K562 (cell line): ENCODE measurements at regions not wholly inside any gene's neighbourhood (a gene's known extent, or its start where the extent isn't known, plus 50 kb on each side); places are given as distances from the start of the nearest gene placed in this dataset.

Experiments
- ATF1 ChIP-seq, 2 experiments: fragments of 450-650 bp in 1 of 2; IDR thresholded peaks; 2 replicates each; pipeline ENCODE4 v1.6.1; 2016; ENCODE audit warnings: missing compliant biosample characterization in 1 of 2, missing genetic modification characterization in 1 of 2
- BRD9 ChIP-seq: fragments of 450-650 bp; IDR thresholded peaks from 2 replicates; pipeline ENCODE4 v1.6.1; 2018; ENCODE audit warnings: low read depth; ENCODE audit not compliant: partially characterized antibody
- CCNT2 ChIP-seq: IDR thresholded peaks from 2 replicates; pipeline ENCODE4 v1.6.1; 2011; ENCODE audit warnings: borderline replicate concordance, low read depth, mild to moderate bottlenecking, moderate library complexity, mixed read lengths, low read length; ENCODE audit not compliant: insufficient read length; ENCODE audit errors: extremely low read depth
- ELF1 ChIP-seq: fragments of 200-800 bp; sonication (Bioruptor generic); IDR thresholded peaks from 2 replicates; pipeline ENCODE4 v1.6.1; 2016; ENCODE audit warnings: missing genetic modification characterization, missing compliant biosample characterization
- GABPA ChIP-seq: fragments of 200-800 bp; sonication (Bioruptor generic); conservative IDR thresholded peaks from 2 replicates; pipeline ENCODE4 v1.6.1; 2016; ENCODE audit warnings: low read depth, missing genetic modification characterization, missing compliant biosample characterization
- HMGN3 ChIP-seq: IDR thresholded peaks from 2 replicates; pipeline ENCODE4 v1.6.1; 2011; ENCODE audit warnings: borderline replicate concordance, low read depth, mild to moderate bottlenecking, mixed read lengths, low read length; ENCODE audit not compliant: insufficient read length; ENCODE audit errors: extremely low read depth
- KAT2B ChIP-seq: IDR thresholded peaks from one replicate; pipeline ENCODE4 v1.6.1; 2012; ENCODE audit warnings: low read depth, mild to moderate bottlenecking, control low read depth, inconsistent platforms, low read length, moderate library complexity
- KDM5B ChIP-seq: fragments of 200-600 bp; sonication (generic); IDR thresholded peaks from 2 replicates; pipeline ENCODE4 v1.6.1; 2012; ENCODE audit warnings: low read depth, mild to moderate bottlenecking, moderate library complexity, low read length, control low read depth, inconsistent platforms; ENCODE audit not compliant: insufficient replicate concordance
- NR2F6 ChIP-seq: fragments of 450-650 bp; formaldehyde crosslinking; IDR thresholded peaks from 2 replicates; pipeline ENCODE4 v1.4.0; 2020; ENCODE audit warnings: mild to moderate bottlenecking
- PTTG1 ChIP-seq: fragments of 450-650 bp; IDR thresholded peaks from 2 replicates; pipeline ENCODE4 v1.6.1; 2016; ENCODE audit warnings: low read depth, mild to moderate bottlenecking, missing genetic modification characterization, missing compliant biosample characterization
- RBM15 ChIP-seq: fragments of 200-400 bp; formaldehyde crosslinking; IDR thresholded peaks from 2 replicates; pipeline ENCODE4 v1.6.1; 2018; ENCODE audit warnings: mild to moderate bottlenecking, low read length, moderate library complexity; ENCODE audit not compliant: insufficient read depth
- RCOR1 ChIP-seq, 2 experiments: IDR thresholded peaks; 2 replicates each; pipeline ENCODE4 v1.6.1; 2012; ENCODE audit warnings: low read depth in 2 of 2, low read length in 2 of 2, borderline replicate concordance in 1 of 2, improper control_type of control experiment in 1 of 2
- SIN3A ChIP-seq, 2 experiments: fragments of 150-350 bp in 1 of 2; IDR thresholded peaks; 2 replicates each; pipeline ENCODE4 v1.6.1; 2011 to 2016; ENCODE audit warnings: borderline replicate concordance in 2 of 2, low read depth in 2 of 2, low read length in 2 of 2, mild to moderate bottlenecking in 2 of 2, moderate library complexity in 2 of 2; ENCODE audit not compliant: control insufficient read depth in 1 of 2
- SNRNP70 ChIP-seq: fragments of 200-400 bp; formaldehyde crosslinking; optimal IDR thresholded peaks from 2 replicates; pipeline ENCODE3; 2017; ENCODE audit warnings: low read depth, low read length
- ZC3H4 ChIP-seq: sonication (generic); formaldehyde crosslinking; IDR thresholded peaks from 2 replicates; pipeline ENCODE4 v1.9.0; 2021; ENCODE audit warnings: missing genetic modification reagents, borderline replicate concordance
- ZNF197 ChIP-seq: fragments of 200-800 bp; sonication (Bioruptor generic); IDR thresholded peaks from 2 replicates; pipeline ENCODE4 v1.6.1; 2016; ENCODE audit warnings: low read depth, missing genetic modification characterization, missing compliant biosample characterization
- TF ChIP-seq, protein P1 (sequence below): fragments of 250-450 bp; sonication (Bioruptor Pico); IDR thresholded peaks from 2 replicates; pipeline ENCODE4 v1.8.0; 2021; ENCODE audit warnings: moderate library complexity, mild to moderate bottlenecking, inconsistent platforms
- TF ChIP-seq, protein P2 (sequence below): sonication (generic); formaldehyde crosslinking; IDR thresholded peaks from 2 replicates; pipeline ENCODE4 v1.8.1; 2022; ENCODE audit warnings: missing genetic modification reagents
- TF ChIP-seq, protein P3 (sequence below), 2 experiments: fragments of 250-450 bp in 1 of 2; fragments of 450-650 bp in 1 of 2; sonication (Bioruptor Pico) in 1 of 2; IDR thresholded peaks; 2 replicates each; pipeline versions ENCODE4 v1.6.1 to v1.8.0; 2016 to 2021; ENCODE audit warnings: mild to moderate bottlenecking in 2 of 2, moderate library complexity in 2 of 2, missing compliant biosample characterization in 1 of 2, missing genetic modification characterization in 1 of 2
- TF ChIP-seq, protein P4 (sequence below): fragments of 450-650 bp; IDR thresholded peaks from 2 replicates; pipeline ENCODE4 v1.6.1; 2017; ENCODE audit warnings: mild to moderate bottlenecking, moderate library complexity

DNA sequence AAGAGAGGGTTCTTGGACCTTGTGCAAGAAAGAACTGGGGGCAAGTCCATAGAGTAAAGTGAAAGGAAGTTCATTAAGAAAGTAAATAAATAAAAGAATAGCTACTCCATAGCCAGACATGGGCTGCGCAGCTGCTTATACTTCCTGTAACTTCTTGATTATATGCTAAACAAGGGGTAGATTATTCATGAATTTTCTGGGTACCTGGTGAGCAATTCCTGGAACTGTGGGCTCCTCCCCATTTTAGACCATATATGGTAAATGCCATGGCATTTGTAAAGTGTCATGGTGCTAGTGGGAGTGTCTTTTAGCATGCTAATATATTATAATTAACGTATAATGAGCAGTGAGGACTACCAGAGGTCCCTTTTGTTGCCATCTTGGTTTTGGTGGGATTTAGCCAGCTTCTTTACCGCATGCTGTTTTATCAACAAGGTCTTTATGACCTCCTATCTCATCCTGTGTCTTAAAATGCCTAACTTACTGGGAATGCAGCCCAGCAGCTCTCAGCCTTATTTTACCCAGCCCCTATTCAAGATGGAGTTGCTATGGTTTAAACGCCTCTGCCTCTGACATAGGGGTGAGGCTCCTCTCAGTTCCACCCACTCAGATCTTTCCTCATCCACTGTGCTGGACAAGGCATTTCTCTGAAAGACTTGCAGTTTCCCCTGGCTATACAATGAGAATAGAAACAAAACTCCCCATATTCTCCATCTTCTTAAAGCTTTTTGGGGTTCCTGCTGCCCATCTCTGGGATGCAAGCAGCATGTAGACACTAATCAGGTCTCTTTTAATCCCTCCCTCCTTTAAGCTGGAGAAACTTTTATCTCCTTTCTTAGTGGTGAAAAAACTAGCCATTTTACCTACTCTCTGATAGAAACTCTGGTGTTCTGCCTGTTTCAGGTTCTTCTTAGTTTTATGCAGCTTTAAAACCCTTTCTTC, 91.2 kb downstream of the ARRDC3 start (continued):
- TF ChIP-seq, protein P1, sequence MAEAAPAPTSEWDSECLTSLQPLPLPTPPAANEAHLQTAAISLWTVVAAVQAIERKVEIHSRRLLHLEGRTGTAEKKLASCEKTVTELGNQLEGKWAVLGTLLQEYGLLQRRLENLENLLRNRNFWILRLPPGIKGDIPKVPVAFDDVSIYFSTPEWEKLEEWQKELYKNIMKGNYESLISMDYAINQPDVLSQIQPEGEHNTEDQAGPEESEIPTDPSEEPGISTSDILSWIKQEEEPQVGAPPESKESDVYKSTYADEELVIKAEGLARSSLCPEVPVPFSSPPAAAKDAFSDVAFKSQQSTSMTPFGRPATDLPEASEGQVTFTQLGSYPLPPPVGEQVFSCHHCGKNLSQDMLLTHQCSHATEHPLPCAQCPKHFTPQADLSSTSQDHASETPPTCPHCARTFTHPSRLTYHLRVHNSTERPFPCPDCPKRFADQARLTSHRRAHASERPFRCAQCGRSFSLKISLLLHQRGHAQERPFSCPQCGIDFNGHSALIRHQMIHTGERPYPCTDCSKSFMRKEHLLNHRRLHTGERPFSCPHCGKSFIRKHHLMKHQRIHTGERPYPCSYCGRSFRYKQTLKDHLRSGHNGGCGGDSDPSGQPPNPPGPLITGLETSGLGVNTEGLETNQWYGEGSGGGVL (CRISPR knock-in tag) = no peak
- no peak for TF ChIP-seq KDM5B
- peak; percentile 45; the same call in 1 of the 2 replicates for TF ChIP-seq ELF1 (tag)
- no peak for TF ChIP-seq SNRNP70
- no peak for TF ChIP-seq SIN3A (IDR thresholded peaks at IDR 0.05; ENCODE audit: borderline replicate concordance in 2 of 2, control insufficient read depth in 1 of 2, low read depth in 2 of 2, low read length in 2 of 2)
- peak; percentile 98 for TF ChIP-seq PTTG1 (tag)
- TF ChIP-seq, protein P2, sequence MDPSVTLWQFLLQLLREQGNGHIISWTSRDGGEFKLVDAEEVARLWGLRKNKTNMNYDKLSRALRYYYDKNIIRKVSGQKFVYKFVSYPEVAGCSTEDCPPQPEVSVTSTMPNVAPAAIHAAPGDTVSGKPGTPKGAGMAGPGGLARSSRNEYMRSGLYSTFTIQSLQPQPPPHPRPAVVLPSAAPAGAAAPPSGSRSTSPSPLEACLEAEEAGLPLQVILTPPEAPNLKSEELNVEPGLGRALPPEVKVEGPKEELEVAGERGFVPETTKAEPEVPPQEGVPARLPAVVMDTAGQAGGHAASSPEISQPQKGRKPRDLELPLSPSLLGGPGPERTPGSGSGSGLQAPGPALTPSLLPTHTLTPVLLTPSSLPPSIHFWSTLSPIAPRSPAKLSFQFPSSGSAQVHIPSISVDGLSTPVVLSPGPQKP (CRISPR knock-in tag) = no peak
- peak; percentile 54 for TF ChIP-seq GABPA (tag)
- TF ChIP-seq NR2F6 (CRISPR knock-in tag) = no peak
- TF ChIP-seq BRD9 = no peak
- peak; percentile 97 for TF ChIP-seq ZNF197
- TF ChIP-seq ATF1 (CRISPR knock-in tag; IDR thresholded peaks at IDR 0.05) = no peak
- peak; percentile 74 for TF ChIP-seq ATF1 (tag; IDR thresholded peaks at IDR 0.05)
- no peak for TF ChIP-seq CCNT2
- no peak for TF ChIP-seq ZC3H4 (CRISPR knock-in tag)
- no peak for TF ChIP-seq HMGN3
- TF ChIP-seq RCOR1 (IDR thresholded peaks at IDR 0.05; ENCODE audit: borderline replicate concordance in 1 of 2, low read depth in 2 of 2, low read length in 2 of 2) = no peak
- TF ChIP-seq, protein P3, sequence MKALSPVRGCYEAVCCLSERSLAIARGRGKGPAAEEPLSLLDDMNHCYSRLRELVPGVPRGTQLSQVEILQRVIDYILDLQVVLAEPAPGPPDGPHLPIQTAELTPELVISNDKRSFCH (CRISPR knock-in tag; IDR thresholded peaks at IDR 0.05) = peak; percentile 87
- TF ChIP-seq, protein P3 (tag; IDR thresholded peaks at IDR 0.05) = peak; percentile 98
- no peak for TF ChIP-seq KAT2B
- TF ChIP-seq RBM15 = no peak
- TF ChIP-seq, protein P4, sequence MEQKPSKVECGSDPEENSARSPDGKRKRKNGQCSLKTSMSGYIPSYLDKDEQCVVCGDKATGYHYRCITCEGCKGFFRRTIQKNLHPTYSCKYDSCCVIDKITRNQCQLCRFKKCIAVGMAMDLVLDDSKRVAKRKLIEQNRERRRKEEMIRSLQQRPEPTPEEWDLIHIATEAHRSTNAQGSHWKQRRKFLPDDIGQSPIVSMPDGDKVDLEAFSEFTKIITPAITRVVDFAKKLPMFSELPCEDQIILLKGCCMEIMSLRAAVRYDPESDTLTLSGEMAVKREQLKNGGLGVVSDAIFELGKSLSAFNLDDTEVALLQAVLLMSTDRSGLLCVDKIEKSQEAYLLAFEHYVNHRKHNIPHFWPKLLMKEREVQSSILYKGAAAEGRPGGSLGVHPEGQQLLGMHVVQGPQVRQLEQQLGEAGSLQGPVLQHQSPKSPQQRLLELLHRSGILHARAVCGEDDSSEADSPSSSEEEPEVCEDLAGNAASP = no peak
